Prostate gland (tissue), 2 donors: ENCODE measurements at regions not wholly inside any gene's neighbourhood (a gene's known extent, or its start where the extent isn't known, plus 50 kb on each side); places are given as distances from the start of the nearest gene placed in this dataset.

Source experiments
- POLR2A ChIP-seq: fragments of 450-650 bp; IDR thresholded peaks from one replicate; pipeline ENCODE4 v1.6.1; 2016; ENCODE audit warnings: antibody characterized with exemption, mild to moderate bottlenecking
- POLR2AphosphoS5 ChIP-seq: sonication (generic); formaldehyde crosslinking; IDR thresholded peaks from one replicate; pipeline ENCODE4 v1.6.1; 2017; ENCODE audit warnings: antibody characterized with exemption
- TF ChIP-seq, protein P1 (sequence below), 4 experiments: fragments of 200-600 bp in 2 of 4; fragments of 450-650 bp in 2 of 4; sonication (generic) in 2 of 4; IDR thresholded peaks; 1 replicate in 3 of 4; 2 replicates in 1 of 4; pipeline ENCODE4 v1.5.1; 2016 to 2019; ENCODE audit warnings: antibody characterized with exemption in 4 of 4, mild to moderate bottlenecking in 2 of 4, moderate library complexity in 2 of 4

DNA sequence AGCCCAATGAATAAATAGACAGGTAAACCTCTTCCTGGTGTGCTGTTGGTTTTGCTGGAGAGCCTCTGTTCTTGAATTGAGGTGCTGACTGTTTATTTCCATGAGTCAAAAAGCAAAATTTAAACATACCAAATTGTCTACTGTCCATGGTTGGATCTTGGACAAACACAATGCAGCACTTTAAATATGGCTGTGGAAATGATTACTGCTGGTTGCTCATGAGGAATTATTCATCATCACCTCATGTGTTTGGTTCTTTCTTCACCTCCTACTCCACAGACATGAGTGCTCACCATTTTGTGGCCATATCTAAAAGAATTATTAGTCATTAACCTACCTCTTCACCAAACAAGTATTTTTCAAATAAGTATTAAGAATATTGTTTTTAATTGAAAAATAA is 85.3 kb upstream of the GALNT5 start:
- TF ChIP-seq, protein P1, sequence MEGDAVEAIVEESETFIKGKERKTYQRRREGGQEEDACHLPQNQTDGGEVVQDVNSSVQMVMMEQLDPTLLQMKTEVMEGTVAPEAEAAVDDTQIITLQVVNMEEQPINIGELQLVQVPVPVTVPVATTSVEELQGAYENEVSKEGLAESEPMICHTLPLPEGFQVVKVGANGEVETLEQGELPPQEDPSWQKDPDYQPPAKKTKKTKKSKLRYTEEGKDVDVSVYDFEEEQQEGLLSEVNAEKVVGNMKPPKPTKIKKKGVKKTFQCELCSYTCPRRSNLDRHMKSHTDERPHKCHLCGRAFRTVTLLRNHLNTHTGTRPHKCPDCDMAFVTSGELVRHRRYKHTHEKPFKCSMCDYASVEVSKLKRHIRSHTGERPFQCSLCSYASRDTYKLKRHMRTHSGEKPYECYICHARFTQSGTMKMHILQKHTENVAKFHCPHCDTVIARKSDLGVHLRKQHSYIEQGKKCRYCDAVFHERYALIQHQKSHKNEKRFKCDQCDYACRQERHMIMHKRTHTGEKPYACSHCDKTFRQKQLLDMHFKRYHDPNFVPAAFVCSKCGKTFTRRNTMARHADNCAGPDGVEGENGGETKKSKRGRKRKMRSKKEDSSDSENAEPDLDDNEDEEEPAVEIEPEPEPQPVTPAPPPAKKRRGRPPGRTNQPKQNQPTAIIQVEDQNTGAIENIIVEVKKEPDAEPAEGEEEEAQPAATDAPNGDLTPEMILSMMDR (IDR thresholded peaks at IDR 0.05), result no peak
- TF ChIP-seq POLR2A, result no peak
- no peak for TF ChIP-seq POLR2AphosphoS5
